GM18499 (cell line): ENCODE measurements at regions not wholly inside any gene's neighbourhood (a gene's known extent, or its start where the extent isn't known, plus 50 kb on each side); places are given as distances from the start of the nearest gene placed in this dataset.
"Not testable (repeated sequence)": the region's sequence is repeated elsewhere in the genome, so short reads cannot be mapped to it uniquely, and the experiment has no call there.

Source experiments
- ATAC-seq: cut with Tn5 transposase; IDR thresholded peaks from one replicate; pipeline ENCODE4 v1.9.1; 2021; ENCODE audit warnings: moderate number of reproducible peaks; ENCODE audit not compliant: insufficient read depth, unreplicated experiment

DNA sequence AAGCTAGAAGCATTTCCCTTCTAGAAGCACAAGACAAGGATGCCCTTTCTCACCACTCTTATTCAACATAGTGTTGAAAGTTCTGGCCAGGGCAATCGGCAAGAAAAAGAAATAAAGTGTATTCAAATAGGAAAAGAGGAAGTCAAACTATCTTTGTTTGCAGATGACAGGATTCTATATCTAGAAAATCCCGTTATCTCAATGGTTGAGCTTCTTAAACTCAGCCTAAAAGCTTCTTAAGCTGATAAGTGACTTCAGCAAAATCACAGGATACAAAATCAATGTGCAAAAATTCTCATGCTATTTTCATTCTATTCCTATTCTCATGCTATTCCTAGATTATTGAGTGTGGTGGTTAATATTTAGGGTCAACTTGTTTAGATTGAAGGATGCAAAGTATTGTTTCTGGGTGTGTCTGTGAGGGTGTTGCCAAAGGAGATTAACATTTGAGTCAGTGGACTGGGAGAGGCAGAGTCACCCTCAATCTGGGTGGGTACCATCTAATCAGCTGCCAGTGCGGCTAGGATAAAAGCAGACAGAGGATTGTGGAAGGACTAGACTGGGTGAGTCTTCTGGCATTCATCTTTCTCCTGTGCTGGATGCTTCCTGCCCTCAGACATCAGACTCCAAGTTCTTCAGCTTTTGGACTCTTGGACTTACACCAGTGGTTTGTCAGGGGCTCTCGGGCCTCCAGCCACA lies 111.9 kb downstream of the LSMEM1 start:
- not testable (repeated sequence) for ATAC-seq

DNA sequence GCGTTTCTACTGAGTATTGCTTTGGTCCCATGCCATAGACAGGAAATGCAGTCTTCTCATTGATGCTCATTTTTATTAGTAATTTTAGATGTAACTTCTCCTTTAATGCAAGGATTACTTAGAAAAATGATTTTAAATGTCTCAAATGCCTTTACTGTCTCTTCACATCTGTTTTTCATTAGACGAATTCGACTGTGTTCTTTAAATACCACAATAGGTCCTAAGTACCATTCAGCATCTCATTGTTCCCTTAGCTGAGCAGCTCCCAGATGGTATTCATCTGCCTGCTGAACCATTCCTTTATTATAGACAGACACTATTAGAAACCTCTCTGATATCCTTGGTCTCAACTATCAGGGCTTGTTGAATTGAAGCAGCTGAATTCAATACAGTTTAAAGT lies 113.6 kb downstream of the LSMEM1 start:
- no peak for ATAC-seq

DNA sequence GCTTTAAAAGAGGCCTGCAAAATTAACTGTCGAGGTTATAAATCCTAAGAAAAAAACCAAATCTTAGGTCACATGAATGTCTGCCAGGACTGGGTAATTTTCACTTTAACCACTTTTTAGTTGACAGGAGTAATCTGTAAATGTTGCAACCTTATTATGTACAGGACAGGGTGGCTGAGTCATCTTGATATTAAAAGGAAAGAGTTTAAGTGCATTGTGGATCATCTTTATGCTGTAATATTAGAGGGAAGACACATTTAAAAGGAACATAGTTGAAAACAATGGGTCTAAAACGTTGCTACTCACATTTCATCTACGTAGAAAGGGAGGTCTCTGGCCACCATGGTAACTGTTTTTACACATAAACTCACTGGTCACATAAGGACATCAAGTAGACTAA lies 115.5 kb downstream of the LSMEM1 start:
- ATAC-seq = no peak

DNA sequence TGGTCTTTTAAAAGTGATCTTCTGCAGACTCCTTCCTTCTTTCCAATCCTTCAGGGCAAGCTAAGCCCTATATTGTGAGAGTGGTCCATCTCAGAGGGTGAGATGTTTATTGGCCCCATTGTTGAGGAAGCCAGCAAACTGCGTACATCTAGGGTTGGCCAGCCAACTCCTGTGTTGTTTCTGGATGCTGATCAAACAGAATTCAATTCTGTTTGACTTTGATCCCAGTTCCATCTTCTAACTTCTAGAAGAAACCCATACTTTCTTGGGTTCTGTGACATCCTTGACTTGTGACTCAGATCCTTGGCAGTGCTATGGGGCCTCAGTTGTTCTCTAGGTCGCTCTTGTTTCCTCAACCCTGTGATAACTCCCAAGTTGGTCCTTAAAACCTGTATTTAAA lies 116.2 kb downstream of the LSMEM1 start:
- no peak for ATAC-seq

DNA sequence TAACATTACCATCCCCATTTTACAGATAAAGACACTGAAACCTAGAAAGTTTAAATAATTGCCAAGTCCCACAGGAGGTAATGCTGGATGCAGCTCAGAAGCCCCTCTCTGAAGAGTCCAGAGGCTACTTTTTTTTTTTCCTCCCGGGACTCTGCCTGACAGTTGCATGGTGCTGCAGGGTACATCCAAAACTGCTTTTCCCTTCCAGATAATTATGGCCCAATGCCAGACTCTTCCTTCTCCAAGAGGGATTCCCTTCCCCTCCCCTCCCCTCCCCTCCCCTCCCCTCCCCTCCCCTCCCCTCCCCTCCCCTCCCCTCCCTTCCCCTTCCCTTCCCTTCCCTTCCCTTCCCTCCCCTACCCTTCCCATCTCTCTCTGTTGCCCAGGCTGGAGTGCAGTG lies 122.9 kb downstream of the LSMEM1 start:
- no peak for ATAC-seq

DNA sequence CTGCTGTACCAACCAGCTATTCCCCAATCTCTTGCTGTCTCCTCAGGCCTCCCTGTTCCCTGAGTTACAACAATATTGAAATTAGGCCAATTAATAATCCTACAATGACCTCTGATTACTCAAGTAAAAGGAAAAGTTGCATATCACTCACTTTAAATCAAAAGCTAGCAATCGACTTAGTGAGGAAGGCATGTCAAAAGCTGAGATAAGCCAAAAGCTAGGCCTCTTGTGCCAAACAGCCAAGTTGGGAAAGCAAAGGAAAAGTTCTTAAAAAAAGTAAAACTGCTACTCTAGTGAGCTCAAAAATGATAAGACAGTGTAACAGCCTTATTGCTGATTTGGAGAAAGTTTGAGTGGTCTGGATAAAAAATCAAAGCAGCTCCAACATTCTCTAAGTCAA lies 129.8 kb downstream of the LSMEM1 start:
- no peak for ATAC-seq

DNA sequence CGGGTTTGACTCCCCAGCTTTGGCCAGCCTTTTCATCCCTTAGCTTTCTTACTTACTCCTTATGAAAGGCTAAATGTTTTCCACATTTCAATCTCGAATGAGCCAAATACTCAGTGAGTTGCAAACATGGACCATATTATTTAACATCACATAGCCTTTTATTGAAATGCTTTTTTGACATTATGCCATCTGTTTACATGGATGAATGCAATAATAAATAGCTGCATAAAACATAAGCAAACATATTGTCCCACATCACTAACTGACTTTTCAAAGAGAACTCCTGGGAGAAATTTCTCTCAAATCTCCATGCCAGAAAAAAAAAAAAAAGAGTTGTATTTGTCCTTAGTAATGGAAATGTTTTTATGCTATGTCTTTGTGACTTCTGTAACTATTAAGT lies 134.9 kb downstream of the LSMEM1 start:
- ATAC-seq = no peak

DNA sequence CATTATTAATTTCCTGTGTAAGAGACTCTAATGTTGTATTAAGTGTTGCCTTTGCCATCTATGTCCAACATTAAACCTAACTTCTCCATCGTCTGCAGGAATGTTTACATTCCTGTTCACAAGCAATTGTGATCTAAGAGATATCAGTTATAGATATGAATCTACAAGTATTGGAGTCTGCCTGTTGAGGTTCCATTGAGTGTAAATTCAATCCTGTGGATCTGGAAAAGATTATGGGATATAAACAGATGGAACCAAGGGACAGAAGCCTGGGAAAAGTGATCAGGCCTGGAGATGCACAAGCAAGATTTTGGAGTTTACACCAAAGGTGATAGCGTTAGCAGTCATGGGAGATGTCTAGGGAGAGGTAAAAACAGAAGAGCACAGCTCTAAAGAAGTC lies 135.5 kb downstream of the LSMEM1 start:
- no peak for ATAC-seq

DNA sequence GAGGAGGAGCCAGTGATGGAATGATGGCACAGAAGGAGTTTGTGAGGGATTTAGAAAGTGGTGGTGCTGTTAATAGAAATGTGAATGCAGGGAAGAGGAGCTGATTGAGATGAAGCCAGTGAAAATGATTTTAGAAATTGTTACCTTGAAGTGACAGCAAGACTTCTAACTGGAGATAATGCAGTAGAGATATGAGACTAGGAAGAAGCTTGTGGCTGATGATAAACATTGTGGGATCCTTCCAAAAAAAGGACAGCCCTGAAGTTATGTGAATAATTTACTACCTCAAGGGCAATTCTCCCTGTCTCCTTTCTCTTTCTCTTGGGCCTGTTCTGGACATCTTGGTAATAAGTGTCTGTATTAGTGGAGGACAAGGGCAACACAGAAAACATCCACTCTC lies 138.6 kb downstream of the LSMEM1 start:
- no peak for ATAC-seq

DNA sequence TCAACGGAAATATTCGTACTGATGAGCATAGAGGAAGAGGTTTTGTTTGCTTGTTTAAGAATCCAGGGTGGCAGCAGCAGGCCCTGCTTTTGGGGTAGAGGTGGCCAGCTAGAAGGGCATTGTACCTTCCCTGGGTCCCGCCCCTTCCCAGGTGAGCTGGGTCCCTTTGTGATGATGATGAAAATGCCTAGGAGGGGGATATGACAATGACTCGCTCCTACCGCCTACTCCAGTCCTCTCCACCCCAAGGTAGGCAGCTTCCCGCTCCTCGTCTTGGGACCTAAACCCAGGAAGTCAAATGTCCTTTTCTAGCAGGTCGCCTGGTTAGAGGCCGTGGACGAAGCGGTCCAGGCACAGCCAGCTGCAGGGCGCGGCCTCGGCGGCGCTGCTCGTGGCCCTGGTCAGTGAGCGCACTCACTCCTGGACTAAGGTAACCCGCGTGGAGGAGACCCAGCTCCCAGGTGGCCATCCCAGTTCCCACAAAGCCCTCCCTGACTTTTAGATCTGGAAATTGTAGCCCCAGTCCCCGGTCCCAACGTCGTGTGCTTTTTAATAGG lies 141.4 kb downstream of the LSMEM1 start:
- no peak for ATAC-seq

DNA sequence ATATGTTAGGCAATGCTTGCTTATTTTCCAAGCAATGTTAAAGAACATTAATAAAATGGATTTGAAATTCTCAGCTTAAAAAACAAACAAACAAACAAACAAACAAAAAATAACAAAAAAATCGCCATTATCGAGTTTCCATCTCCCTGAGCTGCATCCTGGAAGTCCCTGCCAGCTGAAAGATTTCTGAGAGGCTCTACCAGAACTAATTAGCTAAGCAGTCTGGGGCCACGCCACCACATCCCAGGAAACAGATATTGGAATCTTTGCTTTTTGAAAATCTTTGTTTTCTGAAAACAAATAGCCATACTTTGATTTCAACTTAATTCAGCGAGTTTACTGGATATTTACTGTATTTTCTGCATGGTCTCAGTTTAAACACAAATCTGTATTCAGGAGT lies 143.6 kb downstream of the LSMEM1 start:
- ATAC-seq = no peak

DNA sequence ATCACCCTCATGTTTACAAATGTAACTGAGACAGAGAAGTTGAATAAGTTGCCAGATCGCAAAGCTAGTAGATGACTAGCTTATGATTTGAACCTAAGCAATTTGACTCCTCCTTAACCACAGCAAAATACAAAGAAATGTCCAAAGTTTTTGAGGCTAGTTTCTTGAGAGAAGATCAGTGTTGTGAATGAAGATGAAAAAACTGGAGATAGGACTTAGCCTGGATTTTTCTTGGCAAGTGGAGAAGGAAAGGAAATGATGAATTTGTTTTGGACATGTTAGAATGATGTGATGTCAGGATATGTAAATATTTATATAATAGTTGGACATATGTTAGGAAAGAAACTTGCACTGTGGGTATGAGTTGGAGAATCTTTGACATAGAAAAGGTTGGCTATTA lies 149.8 kb downstream of the LSMEM1 start:
- no peak for ATAC-seq

DNA sequence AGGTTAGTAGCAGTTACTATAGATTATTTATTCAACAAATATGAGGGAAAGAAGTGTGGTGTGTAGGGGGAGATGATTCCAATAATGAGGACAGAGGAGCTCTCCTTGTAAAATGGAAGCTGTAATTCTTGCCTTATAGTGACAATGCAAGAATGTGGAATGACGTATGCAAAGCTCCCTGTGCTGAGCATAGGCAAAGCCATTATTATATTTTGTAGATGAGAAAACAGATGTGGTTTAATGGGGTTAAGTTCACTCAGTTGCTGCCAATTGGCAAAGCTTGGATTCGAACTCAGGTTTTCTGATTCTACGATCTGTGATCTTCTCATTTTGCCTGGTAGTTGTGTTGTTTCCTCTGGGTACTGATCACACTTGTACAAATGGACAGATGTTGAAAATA lies 153.3 kb downstream of the LSMEM1 start:
- ATAC-seq = no peak

DNA sequence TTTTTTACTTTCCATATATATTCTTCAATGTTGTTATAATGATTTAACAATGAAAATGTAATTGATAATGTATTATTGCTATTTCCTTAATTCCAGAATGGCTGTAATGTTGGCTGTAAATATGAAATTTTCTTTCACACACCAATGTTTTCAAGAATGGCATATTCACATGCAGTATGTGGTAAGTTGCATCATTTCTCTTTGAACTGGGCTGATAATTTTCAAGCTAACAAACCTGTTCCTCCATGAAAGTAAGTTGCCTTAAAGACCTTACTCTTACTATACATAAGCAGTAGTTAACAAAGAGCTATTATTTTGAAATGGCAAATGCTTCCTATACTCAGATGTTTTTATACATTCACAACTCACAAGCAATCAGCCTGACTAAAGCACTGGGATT lies 154.5 kb downstream of the TMEM168 start:
- no peak for ATAC-seq

DNA sequence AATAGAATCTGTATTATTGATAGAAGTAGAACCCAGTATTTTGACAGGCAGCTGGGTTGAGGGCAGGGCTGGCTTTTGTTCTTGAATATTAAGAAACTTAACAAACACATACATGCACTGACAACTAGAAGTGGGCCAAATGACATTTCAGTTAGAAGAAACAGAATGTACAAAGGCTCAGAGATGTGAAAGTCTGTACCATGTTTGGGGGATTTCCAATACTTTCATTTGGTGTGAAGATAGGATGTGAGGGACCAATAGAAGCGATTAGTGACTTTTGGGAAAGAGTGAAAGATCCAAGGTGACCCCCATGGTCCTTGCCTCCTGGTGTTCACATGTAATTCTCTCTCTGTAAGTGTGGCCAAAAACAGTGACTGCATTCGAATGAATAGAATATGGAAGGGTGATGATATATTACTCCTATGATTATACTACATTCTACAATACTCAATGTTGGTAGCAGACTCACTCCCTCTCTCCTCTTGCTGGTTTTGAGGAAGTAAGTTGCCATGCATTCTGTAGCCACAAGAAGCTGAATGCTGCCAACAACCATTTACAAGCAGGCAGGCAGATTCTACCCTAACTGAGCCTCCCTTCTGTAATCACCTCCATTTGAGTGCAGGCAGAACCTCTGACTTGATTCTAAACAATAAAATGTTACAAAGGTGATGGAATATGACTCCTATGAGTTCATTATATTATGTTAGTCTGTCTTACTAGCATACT lies 151.4 kb downstream of the TMEM168 start:
- no peak for ATAC-seq

DNA sequence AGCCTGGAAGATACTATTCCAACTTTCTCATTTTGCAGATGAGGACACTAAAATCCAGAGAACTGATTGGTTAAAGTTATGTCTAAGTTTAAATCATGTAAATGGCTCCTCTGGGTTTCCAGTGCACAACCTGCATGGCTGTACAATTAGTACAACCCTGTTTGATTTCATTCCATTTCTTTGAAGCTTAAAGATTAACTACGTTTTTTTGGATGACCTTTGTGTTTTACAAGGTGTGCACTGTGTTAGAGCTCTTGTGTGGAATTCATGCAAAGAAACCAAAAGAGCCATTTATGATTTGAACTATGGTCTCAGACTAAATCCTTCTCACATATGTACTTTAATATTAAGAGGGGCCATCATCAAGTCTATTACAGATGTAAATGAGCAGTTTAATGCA lies 149.5 kb downstream of the TMEM168 start:
- no peak for ATAC-seq

DNA sequence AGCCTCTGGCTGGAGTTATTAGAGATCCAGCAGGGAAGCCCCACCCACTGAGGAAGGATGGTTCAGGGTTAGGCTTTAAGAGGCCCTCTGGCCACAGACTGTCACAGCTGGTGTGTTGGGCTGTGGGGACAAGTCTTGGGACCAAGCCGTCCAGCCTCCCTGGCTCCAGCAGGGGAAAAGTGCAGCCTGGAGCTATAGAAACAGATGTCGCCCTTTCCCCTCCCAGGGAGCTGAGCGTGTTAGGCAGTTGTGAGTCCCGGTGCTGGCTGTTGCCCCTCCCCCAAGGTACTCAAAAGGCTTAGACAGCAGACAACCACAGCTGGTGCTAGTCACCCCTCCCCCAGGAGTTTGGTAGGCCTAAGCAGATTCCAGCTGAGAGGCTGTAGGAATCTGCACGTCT lies 143.4 kb downstream of the TMEM168 start:
- ATAC-seq = no peak

DNA sequence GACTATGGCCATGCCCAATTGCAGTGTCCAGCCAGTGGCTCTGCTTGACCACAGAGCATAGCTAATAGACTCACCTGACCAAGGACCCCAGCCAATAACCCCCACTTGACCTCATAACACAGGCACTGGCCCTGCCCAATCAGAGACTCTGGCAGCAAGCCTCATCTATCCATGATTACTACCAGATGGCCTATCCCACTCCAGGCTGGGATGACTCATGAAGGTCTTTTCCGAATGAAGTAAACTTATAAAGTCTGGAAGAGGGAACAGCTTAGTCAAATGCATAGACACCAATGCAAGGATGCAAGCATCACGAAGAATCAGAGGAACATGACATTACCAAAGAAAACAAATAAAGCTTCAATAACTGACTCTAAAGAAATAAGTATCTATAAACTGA lies 141.4 kb downstream of the TMEM168 start:
- ATAC-seq = no peak

DNA sequence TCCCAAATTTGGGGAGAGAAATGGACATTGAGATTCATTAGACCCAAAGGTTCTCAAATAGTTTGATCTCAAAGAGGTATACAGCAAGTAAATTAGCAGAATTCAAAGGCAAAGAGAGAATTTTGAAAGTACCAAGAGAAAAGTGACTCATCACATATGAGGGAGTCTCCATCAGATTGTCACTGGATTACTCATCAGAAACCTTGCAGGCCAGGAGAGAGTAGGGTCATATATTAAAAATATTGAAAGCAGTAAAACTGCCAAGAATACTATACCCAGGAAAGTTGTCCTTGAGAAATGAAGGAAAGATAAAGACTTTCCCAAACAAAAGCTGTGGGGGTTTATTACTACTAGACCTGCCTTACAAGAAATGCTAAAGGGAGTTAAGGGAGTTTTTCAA lies 140.6 kb downstream of the TMEM168 start:
- no peak for ATAC-seq

DNA sequence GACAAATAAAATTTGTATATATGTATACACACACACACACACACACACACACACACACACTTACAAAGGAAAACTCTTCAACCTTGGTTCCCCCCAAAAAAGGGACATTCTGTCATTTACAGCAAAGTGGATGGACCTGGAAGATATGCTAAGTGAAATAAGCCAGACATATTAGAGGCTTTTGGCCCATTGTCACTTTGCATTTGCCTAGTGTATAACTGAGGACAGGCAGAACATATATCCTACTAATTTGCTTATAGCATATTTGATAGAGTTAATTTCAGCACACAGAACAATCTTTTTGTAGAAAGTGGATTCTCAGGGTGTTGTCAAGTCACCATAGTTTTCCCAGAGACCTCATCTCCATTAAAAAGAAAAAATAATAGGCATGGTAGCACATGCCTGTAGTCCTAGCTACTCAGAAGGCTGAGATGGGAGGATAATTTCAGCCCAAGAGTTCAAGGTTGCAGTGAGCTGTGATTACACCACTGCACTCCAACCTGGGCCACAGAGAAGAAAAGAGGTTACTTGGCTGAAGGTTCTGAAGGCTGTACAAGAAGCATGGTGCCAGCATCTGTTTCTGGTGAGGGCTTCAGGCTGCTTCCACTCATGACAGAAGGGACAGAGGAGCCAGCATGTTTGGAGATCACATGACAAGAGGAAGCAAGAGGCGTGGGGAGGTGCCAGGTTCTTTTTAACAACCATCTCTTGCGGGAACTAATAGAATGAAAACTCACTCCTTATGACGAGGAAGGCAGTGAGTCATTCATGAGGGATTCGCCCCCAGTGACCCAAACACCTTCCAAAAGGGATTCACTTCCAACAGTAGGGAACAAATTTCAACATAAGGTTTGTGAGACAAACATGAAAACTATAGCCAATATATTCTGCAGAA lies 135.6 kb downstream of the TMEM168 start:
- ATAC-seq = no peak

DNA sequence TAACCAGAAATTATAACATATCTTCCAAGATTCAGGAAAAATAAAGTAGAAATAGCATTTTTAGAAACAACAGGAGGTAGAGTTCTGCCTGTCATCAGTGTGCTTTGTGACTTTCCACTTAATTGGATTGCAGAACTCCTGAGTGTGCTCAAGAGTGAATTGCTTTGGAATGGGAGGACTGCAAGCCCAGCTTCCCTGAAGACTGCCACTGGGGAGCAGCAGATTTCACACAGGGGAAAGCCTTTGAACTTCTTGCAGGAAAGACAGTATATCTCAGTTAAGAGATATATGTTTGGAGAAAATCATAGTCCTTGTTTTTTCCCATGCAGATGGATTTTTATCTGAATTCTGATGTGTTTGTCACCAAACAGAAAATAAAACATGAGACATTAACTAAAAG lies 124.5 kb downstream of the TMEM168 start:
- ATAC-seq = no peak
